GM23338 (cell line): ENCODE measurements at regions not wholly inside any gene's neighbourhood (a gene's known extent, or its start where the extent isn't known, plus 50 kb on each side); places are given as distances from the start of the nearest gene placed in this dataset.

ENCODE experiments used
- ATAC-seq: fragments of 200-7000 bp; cut with Tn5 transposase; 3 replicates; pipeline ENCODE4 v1.9.1; 2020
- DNase-seq: peaks from one replicate; pipeline ENCODE4 v3.0.0-alpha.2; 2015; ENCODE audit warnings: low spot score
- H2AFZ ChIP-seq: fragments of 200-600 bp; sonication (generic); 2 replicates; pipeline ENCODE4 v1.8.0; 2016; ENCODE audit warnings: antibody characterized with exemption, mild to moderate bottlenecking, moderate library complexity
- H3F3A ChIP-seq: fragments of 200-600 bp; sonication (generic); replicated peaks from 2 replicates; pipeline ENCODE4 v1.8.0; 2017; ENCODE audit warnings: antibody characterized with exemption, mixed run types, low read depth
- H3K27ac ChIP-seq: fragments of 200-600 bp; sonication (generic); 2 replicates; pipeline ENCODE4 v1.6.1; 2016; ENCODE audit warnings: low read depth
- H3K27me3 ChIP-seq: fragments of 200-600 bp; sonication (generic); 2 replicates; pipeline ENCODE4 v1.8.0; 2016; ENCODE audit warnings: mild to moderate bottlenecking, mixed run types, moderate library complexity; ENCODE audit not compliant: insufficient read depth
- H3K36me3 ChIP-seq: fragments of 200-600 bp; sonication (generic); 2 replicates; pipeline ENCODE4 v1.8.0; 2016; ENCODE audit warnings: mild to moderate bottlenecking; ENCODE audit not compliant: insufficient read depth
- H3K4me1 ChIP-seq: fragments of 200-600 bp; sonication (generic); 2 replicates; pipeline ENCODE4 v1.8.0; 2016; ENCODE audit warnings: mild to moderate bottlenecking, moderate library complexity; ENCODE audit not compliant: insufficient read depth
- H3K4me2 ChIP-seq: fragments of 200-600 bp; sonication (generic); 2 replicates; pipeline ENCODE4 v1.7.1; 2017; ENCODE audit warnings: mixed run types
- H3K4me3 ChIP-seq: fragments of 200-600 bp; sonication (generic); 2 replicates; pipeline ENCODE4 v1.6.1; 2016; ENCODE audit warnings: mixed run types
- H3K79me2 ChIP-seq: fragments of 200-600 bp; sonication (generic); replicated peaks from 2 replicates; pipeline ENCODE4 v1.8.0; 2017; ENCODE audit warnings: mild to moderate bottlenecking; ENCODE audit not compliant: insufficient read depth
- H3K9me2 ChIP-seq: fragments of 200-600 bp; sonication (generic); 2 replicates; pipeline ENCODE4 v1.8.0; 2017; ENCODE audit not compliant: insufficient read depth
- H4K20me1 ChIP-seq: fragments of 200-600 bp; sonication (generic); replicated peaks from 2 replicates; pipeline ENCODE4 v1.8.0; 2017; ENCODE audit warnings: mild to moderate bottlenecking; ENCODE audit not compliant: insufficient read depth
- H3K27ac Mint-ChIP-seq: 2 replicates; pipeline ENCODE4 v1.8.0; 2020; ENCODE audit warnings: inconsistent platforms, mild to moderate bottlenecking, moderate library complexity, mixed read lengths
- H3K27me3 Mint-ChIP-seq: 3 replicates; pipeline ENCODE4 v1.8.0; 2022; ENCODE audit warnings: low read depth, mild to moderate bottlenecking, moderate library complexity, mixed read lengths, inconsistent platforms; ENCODE audit not compliant: insufficient read depth, poor library complexity
- H3K36me3 Mint-ChIP-seq: 3 replicates; pipeline ENCODE4 v1.8.0; 2021; ENCODE audit warnings: low read depth, mild to moderate bottlenecking, inconsistent platforms, moderate library complexity, mixed read lengths
- H3K4me1 Mint-ChIP-seq: 3 replicates; pipeline ENCODE4 v1.8.0; 2020; ENCODE audit warnings: mild to moderate bottlenecking, inconsistent platforms, mixed read lengths
- H3K4me3 Mint-ChIP-seq: 3 replicates; pipeline ENCODE4 v1.8.0; 2021; ENCODE audit warnings: moderate library complexity, mild to moderate bottlenecking, inconsistent platforms, mixed read lengths
- H3K9me3 Mint-ChIP-seq: 3 replicates; pipeline ENCODE4 v1.8.0; 2020; ENCODE audit warnings: moderate library complexity, mild to moderate bottlenecking, inconsistent platforms, mixed read lengths
- CREB1 ChIP-seq: fragments of 250-450 bp; sonication (Bioruptor Pico); IDR thresholded peaks from 2 replicates; pipeline ENCODE4 v1.5.0; 2020; ENCODE audit warnings: low read depth, mild to moderate bottlenecking, moderate library complexity
- EZH2 ChIP-seq: fragments of 200-600 bp; sonication (generic); IDR thresholded peaks from one replicate; pipeline ENCODE4 v1.8.0; 2017; ENCODE audit warnings: antibody characterized with exemption, mild to moderate bottlenecking, low read depth; ENCODE audit not compliant: unreplicated experiment
- EZH2phosphoT487 ChIP-seq: fragments of 200-600 bp; sonication (generic); IDR thresholded peaks from one replicate; pipeline ENCODE4 v1.8.1; 2018; ENCODE audit warnings: antibody characterized with exemption; ENCODE audit not compliant: unreplicated experiment
- JUNB ChIP-seq: IDR thresholded peaks from one replicate; pipeline ENCODE4 v1.6.1; 2016; ENCODE audit warnings: antibody characterized with exemption; ENCODE audit not compliant: unreplicated experiment
- NANOG ChIP-seq: IDR thresholded peaks from 2 replicates; pipeline ENCODE4 v1.6.1; 2016; ENCODE audit warnings: antibody characterized with exemption, borderline replicate concordance
- POLR2AphosphoS5 ChIP-seq: IDR thresholded peaks from 2 replicates; pipeline ENCODE4 v1.6.1; 2016; ENCODE audit warnings: antibody characterized with exemption, low read depth
- STAT1 ChIP-seq: IDR thresholded peaks from one replicate; pipeline ENCODE4 v1.6.1; 2016; ENCODE audit warnings: antibody characterized with exemption; ENCODE audit not compliant: unreplicated experiment
- ZNF114 ChIP-seq: fragments of 250-450 bp; sonication (Bioruptor Pico); IDR thresholded peaks from 2 replicates; pipeline ENCODE4 v1.5.0; 2020; ENCODE audit warnings: mild to moderate bottlenecking, moderate library complexity
- ZNF331 ChIP-seq: fragments of 250-450 bp; sonication (Bioruptor Pico); IDR thresholded peaks from 2 replicates; pipeline ENCODE4 v1.5.0; 2020; ENCODE audit warnings: low read depth, mild to moderate bottlenecking, moderate library complexity
- TF ChIP-seq, protein P1 (sequence below): IDR thresholded peaks from one replicate; pipeline ENCODE4 v1.6.1; 2018; ENCODE audit warnings: antibody characterized with exemption; ENCODE audit not compliant: unreplicated experiment
- TF ChIP-seq, protein P2 (sequence below), 2 experiments: fragments of 200-600 bp in 1 of 2; sonication (generic) in 1 of 2; conservative IDR thresholded peaks; 2 replicates each; pipeline versions ENCODE4 v1.5.1 to v1.6.1; 2016 to 2017; ENCODE audit warnings: antibody characterized with exemption in 2 of 2, low read depth in 2 of 2, mild to moderate bottlenecking in 2 of 2, moderate library complexity in 1 of 2
- TF ChIP-seq, protein P3 (sequence below): IDR thresholded peaks from 2 replicates; pipeline ENCODE4 v1.6.1; 2016; ENCODE audit warnings: antibody characterized with exemption

DNA sequence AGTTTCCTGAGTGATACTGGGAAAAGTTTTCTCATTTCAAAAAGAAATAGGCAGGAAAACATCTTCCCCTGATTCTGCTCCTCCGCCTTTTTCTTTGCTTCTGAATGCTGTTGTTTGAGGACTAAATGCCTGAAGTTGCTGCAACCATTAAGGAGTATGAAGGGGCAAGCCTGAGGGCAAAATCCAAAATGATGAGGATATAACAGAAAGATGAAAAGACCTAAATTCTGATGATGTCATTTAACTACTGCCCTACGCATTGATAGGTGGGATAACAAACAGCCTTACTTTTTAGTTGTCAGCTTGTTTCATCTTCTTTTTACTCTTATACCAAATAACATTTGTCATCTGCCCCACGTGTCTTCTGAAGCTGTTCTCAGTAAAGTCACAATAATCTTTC lies 474.6 kb upstream of the MMS22L start (continued):
- TF ChIP-seq, protein P1, sequence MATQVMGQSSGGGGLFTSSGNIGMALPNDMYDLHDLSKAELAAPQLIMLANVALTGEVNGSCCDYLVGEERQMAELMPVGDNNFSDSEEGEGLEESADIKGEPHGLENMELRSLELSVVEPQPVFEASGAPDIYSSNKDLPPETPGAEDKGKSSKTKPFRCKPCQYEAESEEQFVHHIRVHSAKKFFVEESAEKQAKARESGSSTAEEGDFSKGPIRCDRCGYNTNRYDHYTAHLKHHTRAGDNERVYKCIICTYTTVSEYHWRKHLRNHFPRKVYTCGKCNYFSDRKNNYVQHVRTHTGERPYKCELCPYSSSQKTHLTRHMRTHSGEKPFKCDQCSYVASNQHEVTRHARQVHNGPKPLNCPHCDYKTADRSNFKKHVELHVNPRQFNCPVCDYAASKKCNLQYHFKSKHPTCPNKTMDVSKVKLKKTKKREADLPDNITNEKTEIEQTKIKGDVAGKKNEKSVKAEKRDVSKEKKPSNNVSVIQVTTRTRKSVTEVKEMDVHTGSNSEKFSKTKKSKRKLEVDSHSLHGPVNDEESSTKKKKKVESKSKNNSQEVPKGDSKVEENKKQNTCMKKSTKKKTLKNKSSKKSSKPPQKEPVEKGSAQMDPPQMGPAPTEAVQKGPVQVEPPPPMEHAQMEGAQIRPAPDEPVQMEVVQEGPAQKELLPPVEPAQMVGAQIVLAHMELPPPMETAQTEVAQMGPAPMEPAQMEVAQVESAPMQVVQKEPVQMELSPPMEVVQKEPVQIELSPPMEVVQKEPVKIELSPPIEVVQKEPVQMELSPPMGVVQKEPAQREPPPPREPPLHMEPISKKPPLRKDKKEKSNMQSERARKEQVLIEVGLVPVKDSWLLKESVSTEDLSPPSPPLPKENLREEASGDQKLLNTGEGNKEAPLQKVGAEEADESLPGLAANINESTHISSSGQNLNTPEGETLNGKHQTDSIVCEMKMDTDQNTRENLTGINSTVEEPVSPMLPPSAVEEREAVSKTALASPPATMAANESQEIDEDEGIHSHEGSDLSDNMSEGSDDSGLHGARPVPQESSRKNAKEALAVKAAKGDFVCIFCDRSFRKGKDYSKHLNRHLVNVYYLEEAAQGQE, result no peak
- no peak for TF ChIP-seq ZNF114
- TF ChIP-seq, protein P2, sequence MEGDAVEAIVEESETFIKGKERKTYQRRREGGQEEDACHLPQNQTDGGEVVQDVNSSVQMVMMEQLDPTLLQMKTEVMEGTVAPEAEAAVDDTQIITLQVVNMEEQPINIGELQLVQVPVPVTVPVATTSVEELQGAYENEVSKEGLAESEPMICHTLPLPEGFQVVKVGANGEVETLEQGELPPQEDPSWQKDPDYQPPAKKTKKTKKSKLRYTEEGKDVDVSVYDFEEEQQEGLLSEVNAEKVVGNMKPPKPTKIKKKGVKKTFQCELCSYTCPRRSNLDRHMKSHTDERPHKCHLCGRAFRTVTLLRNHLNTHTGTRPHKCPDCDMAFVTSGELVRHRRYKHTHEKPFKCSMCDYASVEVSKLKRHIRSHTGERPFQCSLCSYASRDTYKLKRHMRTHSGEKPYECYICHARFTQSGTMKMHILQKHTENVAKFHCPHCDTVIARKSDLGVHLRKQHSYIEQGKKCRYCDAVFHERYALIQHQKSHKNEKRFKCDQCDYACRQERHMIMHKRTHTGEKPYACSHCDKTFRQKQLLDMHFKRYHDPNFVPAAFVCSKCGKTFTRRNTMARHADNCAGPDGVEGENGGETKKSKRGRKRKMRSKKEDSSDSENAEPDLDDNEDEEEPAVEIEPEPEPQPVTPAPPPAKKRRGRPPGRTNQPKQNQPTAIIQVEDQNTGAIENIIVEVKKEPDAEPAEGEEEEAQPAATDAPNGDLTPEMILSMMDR (conservative IDR thresholded peaks at IDR 0.05; ENCODE audit: low read depth in 2 of 2), result no peak
- no peak for TF ChIP-seq JUNB
- TF ChIP-seq ZNF331 (CRISPR knock-in tag), result no peak
- TF ChIP-seq, protein P3, sequence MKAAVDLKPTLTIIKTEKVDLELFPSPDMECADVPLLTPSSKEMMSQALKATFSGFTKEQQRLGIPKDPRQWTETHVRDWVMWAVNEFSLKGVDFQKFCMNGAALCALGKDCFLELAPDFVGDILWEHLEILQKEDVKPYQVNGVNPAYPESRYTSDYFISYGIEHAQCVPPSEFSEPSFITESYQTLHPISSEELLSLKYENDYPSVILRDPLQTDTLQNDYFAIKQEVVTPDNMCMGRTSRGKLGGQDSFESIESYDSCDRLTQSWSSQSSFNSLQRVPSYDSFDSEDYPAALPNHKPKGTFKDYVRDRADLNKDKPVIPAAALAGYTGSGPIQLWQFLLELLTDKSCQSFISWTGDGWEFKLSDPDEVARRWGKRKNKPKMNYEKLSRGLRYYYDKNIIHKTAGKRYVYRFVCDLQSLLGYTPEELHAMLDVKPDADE, result no peak
- no peak for TF ChIP-seq EZH2
- TF ChIP-seq EZH2phosphoT487, result no peak
- no peak for TF ChIP-seq CREB1 (CRISPR knock-in tag)
- TF ChIP-seq POLR2AphosphoS5, result no peak

DNA sequence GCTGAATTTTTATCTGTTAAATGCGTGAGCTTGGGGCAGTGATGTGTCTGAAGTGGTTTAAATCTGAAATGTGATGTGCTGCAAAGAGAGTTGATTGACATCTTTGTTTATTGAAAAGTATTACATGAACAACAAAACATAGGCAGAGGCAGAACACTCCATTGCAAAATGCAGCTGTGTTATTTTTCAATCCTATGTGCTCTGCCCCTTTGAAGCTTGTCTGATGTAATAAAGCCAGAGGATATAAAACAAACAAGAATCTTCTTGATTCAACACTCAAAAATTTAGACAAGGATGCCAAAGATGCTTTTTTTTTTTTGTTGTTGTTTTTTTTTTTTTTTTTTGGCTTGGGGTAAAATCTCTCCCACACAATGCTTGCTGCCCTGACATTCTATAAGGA lies 482.4 kb upstream of the MMS22L start:
- H3K9me3 Mint-ChIP-seq, result no peaks in the 10 kb centered on the region; the same call in 2 of the 3 replicates
- Histone ChIP-seq H3F3A (no peaks in the 10 kb centered on the region), H3K79me2 (no peaks in the 10 kb centered on the region), H3K27me3 (no peaks in the 10 kb centered on the region), H2AFZ (no peak overlapping the region), H3K36me3 (no peaks in the 10 kb centered on the region), H3K4me2 (no peak overlapping the region), H3K4me1 (no peaks in the 10 kb centered on the region), H3K9me2 (0 out of 2 replicates have a peak, but pooled peaks cover 3% of the 10 kb centered on the region), H3K4me3 (no peak overlapping the region), H3K27ac (no peak overlapping the region), H4K20me1 (no peaks in the 10 kb centered on the region)
- peaks cover 2% of the 10 kb centered on the region for H3K27me3 Mint-ChIP-seq
- DNase-seq (no peak), ATAC-seq (no peak)
- no peak overlapping the region for H3K4me3 Mint-ChIP-seq
- peaks cover 14% of the 10 kb centered on the region; the same call in 2 of the 3 replicates for H3K36me3 Mint-ChIP-seq
- no peaks in the 10 kb centered on the region; the same call in 2 of the 3 replicates for H3K4me1 Mint-ChIP-seq
- no peak overlapping the region for H3K27ac Mint-ChIP-seq
- TF ChIP-seq, protein P3, result no peak
- TF ChIP-seq STAT1 (no peak), ZNF331 (CRISPR knock-in tag) (no peak), ZNF114 (no peak), CREB1 (CRISPR knock-in tag) (no peak), JUNB (no peak), NANOG (no peak), EZH2 (no peak), EZH2phosphoT487 (no peak)
- TF ChIP-seq, protein P1, result no peak
